ENCODE measurements at regions not wholly inside any gene's neighbourhood (a gene's known extent, or its start where the extent isn't known, plus 50 kb on each side); places are given as distances from the start of the nearest gene placed in this dataset.

GRCh38 chr1:94754570-94754969 is 65.6 kb upstream of the SLC44A3 start:
- no peak for TF ChIP-seq ZNF274 (IDR thresholded peaks at IDR 0.05; ENCODE audit: low read depth, low read length)
- TF ChIP-seq YY1 (IDR thresholded peaks at IDR 0.05; ENCODE audit: insufficient read depth, insufficient read length) = no peak
- TF ChIP-seq SUZ12 (IDR thresholded peaks at IDR 0.05; ENCODE audit: extremely low read depth, insufficient read depth, insufficient read length) = no peak
